ENCODE measurements at regions not wholly inside any gene's neighbourhood (a gene's known extent, or its start where the extent isn't known, plus 50 kb on each side); places are given as distances from the start of the nearest gene placed in this dataset.
"Not testable (repeated sequence)": the region's sequence is repeated elsewhere in the genome, so short reads cannot be mapped to it uniquely, and the experiment has no call there.

- no peak overlapping the region for H2AFZ ChIP-seq
- H3K27ac ChIP-seq = no peak overlapping the region
- H3K9me3 ChIP-seq (ENCODE audit: control insufficient read depth, low read length) = no peaks in the 10 kb centered on the region
- no peaks in the 10 kb centered on the region for H3K27me3 ChIP-seq (ENCODE audit: control insufficient read depth, insufficient read depth, low read length)
- no peak overlapping the region for H3K4me3 ChIP-seq (ENCODE audit: low read depth, low read length)
- H3K36me3 ChIP-seq (ENCODE audit: control insufficient read depth, insufficient read depth, low read length) = no peaks in the 10 kb centered on the region
- no peak overlapping the region for H3K9ac ChIP-seq
- no peaks in the 10 kb centered on the region for H3K79me2 ChIP-seq
- H3K4me1 ChIP-seq = peaks cover 2% of the 10 kb centered on the region
- no peak for TF ChIP-seq CTCF (IDR thresholded peaks at IDR 0.05)
- H3K4me2 ChIP-seq (ENCODE audit: low read length) = no peak overlapping the region
Observed at GRCh38 chr2:224126003-224126402, 86.9 kb upstream of the SERPINE2 start.

DNA sequence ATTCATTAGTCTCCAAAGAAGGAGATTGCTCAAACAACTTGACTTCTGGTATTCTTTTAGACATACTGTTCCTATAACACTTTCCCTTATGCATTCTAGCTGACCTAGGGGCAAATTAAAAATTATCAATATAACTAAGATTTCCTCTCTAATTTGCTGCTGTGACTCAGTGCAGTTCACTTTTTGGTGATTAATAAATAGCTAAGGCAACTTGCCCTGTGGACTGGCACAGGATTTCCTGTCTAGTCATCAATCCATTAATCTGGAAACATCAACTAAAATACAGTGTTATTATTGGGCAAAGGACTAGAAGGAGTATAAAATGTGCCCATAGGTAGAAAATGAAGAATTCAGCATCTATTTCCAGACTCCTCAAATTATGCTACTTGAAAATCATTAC is 83.5 kb upstream of the SERPINE2 start:
- Histone ChIP-seq H3K27ac (no peak overlapping the region), H3K4me1 (no peaks in the 10 kb centered on the region), H3K36me3 (ENCODE audit: control insufficient read depth, insufficient read depth, low read length) (no peaks in the 10 kb centered on the region), H2AFZ (no peak overlapping the region), H3K79me2 (no peaks in the 10 kb centered on the region), H3K9me3 (ENCODE audit: control insufficient read depth, low read length) (no peaks in the 10 kb centered on the region), H3K27me3 (ENCODE audit: control insufficient read depth, insufficient read depth, low read length) (no peaks in the 10 kb centered on the region), H3K4me3 (ENCODE audit: low read depth, low read length) (no peak overlapping the region), H3K4me2 (ENCODE audit: low read length) (no peak overlapping the region), H3K9ac (no peak overlapping the region)
- no peak for TF ChIP-seq CTCF (IDR thresholded peaks at IDR 0.05)

- Histone ChIP-seq H3K27ac (no peak overlapping the region), H3K36me3 (ENCODE audit: control insufficient read depth, insufficient read depth, low read length) (no peaks in the 10 kb centered on the region), H2AFZ (no peak overlapping the region), H3K4me1 (no peaks in the 10 kb centered on the region), H3K79me2 (no peaks in the 10 kb centered on the region), H3K27me3 (ENCODE audit: control insufficient read depth, insufficient read depth, low read length) (no peaks in the 10 kb centered on the region), H3K9ac (no peak overlapping the region), H3K9me3 (ENCODE audit: control insufficient read depth, low read length) (no peaks in the 10 kb centered on the region), H3K4me3 (ENCODE audit: low read depth, low read length) (no peak overlapping the region), H3K4me2 (ENCODE audit: low read length) (no peak overlapping the region)
- no peak for TF ChIP-seq CTCF (IDR thresholded peaks at IDR 0.05)
Observed at GRCh38 chr2:224121406-224122067, 82.5 kb upstream of the SERPINE2 start.

- Histone ChIP-seq H3K4me2 (ENCODE audit: low read length) (no peak overlapping the region), H3K36me3 (ENCODE audit: control insufficient read depth, insufficient read depth, low read length) (no peaks in the 10 kb centered on the region), H3K4me1 (no peaks in the 10 kb centered on the region), H3K9ac (no peak overlapping the region), H3K27ac (no peak overlapping the region), H3K4me3 (ENCODE audit: low read depth, low read length) (no peak overlapping the region), H3K9me3 (ENCODE audit: control insufficient read depth, low read length) (no peaks in the 10 kb centered on the region), H3K27me3 (ENCODE audit: control insufficient read depth, insufficient read depth, low read length) (no peaks in the 10 kb centered on the region), H2AFZ (no peak overlapping the region), H3K79me2 (no peaks in the 10 kb centered on the region)
- no peak for TF ChIP-seq CTCF (IDR thresholded peaks at IDR 0.05)
Observed at GRCh38 chr2:224120986-224121385, 81.9 kb upstream of the SERPINE2 start.

DNA sequence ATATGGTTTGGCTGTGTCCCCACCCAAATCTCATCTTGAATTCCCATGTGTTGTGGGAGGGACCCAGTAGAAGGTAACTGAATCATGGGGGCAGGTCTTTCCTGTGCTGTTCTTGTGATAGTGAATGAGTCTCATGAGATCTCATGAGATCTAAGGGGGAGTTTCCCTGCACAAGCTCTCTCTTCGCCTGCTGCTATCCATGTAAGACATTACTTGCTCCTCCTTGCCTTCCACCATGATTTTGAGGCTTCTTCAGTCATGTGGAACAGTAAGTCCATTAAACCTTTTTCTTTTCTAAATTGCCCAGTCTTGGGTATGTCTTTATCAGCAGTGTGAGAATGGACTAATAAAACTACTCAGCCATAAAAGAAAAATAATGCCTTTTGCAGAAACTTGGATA is 80.8 kb upstream of the SERPINE2 start:
- not testable (repeated sequence) for H3K4me1 ChIP-seq; H2AFZ ChIP-seq; H3K9me3 ChIP-seq (ENCODE audit: control insufficient read depth, low read length); H3K27me3 ChIP-seq (ENCODE audit: control insufficient read depth, insufficient read depth, low read length); H3K36me3 ChIP-seq (ENCODE audit: control insufficient read depth, insufficient read depth, low read length); H3K4me3 ChIP-seq (ENCODE audit: low read depth, low read length); H3K79me2 ChIP-seq; H3K9ac ChIP-seq; H3K4me2 ChIP-seq (ENCODE audit: low read length); H3K27ac ChIP-seq

All from parathyroid adenoma (tissue), 2 donors.